SK-N-MC (cell line): ENCODE measurements at regions not wholly inside any gene's neighbourhood (a gene's known extent, or its start where the extent isn't known, plus 50 kb on each side); places are given as distances from the start of the nearest gene placed in this dataset.

Experiments used
- EZH2 ChIP-seq: fragments of 200-600 bp; sonication (generic); IDR thresholded peaks from one replicate; pipeline ENCODE4 v1.6.1; 2017; ENCODE audit warnings: antibody characterized with exemption
- FOXP2 ChIP-seq: optimal IDR thresholded peaks from 2 replicates; pipeline ENCODE3; 2011; ENCODE audit warnings: mild to moderate bottlenecking, moderate library complexity; ENCODE audit not compliant: insufficient read depth; ENCODE audit errors: extremely low read length, control extremely low read depth
- POLR2AphosphoS5 ChIP-seq: IDR thresholded peaks from 2 replicates; pipeline ENCODE4 v1.6.1; 2012; ENCODE audit warnings: mild to moderate bottlenecking, low read depth, low read length, borderline replicate concordance

GRCh38 chr10:31700181-31700611, 228.4 kb downstream of the ARHGAP12 start:
- TF ChIP-seq POLR2AphosphoS5, result no peak
- TF ChIP-seq FOXP2, result no peak
- no peak for TF ChIP-seq EZH2
